Activated CD4-positive, alpha-beta T cell treated with anti-CD3 and anti-CD28 coated beads, Interleukin-2, Interleukin-6, amounts not matched to agents 100 ng/mL and 50 ng/mL, durations not matched to agents 16 hours and 8 hours (primary cell): ENCODE measurements at regions not wholly inside any gene's neighbourhood (a gene's known extent, or its start where the extent isn't known, plus 50 kb on each side); places are given as distances from the start of the nearest gene placed in this dataset.
"Not testable (repeated sequence)": the region's sequence is repeated elsewhere in the genome, so short reads cannot be mapped to it uniquely, and the experiment has no call there.

ENCODE experiments used
- DNase-seq: peaks from one replicate; pipeline ENCODE4 v3.0.0-alpha.2; 2020

DNA sequence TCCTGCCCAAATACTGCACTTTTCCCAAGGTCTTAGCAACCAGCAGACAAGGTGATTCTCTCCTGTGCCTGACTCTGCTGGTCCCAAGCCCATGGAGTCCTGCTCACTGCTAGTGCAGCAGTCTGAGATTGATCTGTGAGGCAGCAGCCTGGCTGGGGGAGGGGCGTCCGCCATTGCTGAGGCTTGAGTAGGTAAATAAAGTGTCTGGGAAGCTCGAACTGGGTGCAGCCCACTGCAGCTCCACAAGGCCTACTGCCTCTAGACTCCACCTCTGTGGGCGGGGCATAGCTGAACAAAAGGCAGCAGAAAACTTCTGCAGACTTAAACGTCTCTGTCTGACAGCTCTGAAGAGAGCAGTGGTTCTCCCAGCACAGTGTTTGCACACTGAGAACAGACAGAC lies 258.7 kb downstream of the ABCC12 start:
- DNase-seq, result not testable (repeated sequence)

GRCh38 chr16:47895146-47895545 lies 260.6 kb downstream of the ABCC12 start:
- no peak for DNase-seq

DNA sequence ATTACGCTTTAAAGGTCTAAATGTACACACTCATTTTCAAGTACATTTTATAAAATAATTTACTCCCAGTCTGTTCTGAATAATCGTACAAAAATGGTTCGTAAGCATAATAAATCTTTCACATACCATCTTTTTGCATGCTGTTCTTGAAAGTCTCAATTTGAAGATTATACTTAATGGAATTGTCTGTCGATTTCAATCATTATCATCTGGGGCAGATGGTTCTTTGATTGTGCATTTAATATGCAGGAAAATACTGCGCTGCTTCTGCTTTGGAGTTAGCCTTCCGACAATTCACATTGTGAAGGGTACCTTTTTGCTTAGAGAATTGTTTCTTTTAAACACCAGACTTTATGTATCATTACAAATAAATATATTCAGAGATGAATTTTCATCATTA lies 262.8 kb downstream of the ABCC12 start:
- DNase-seq, result no peak

GRCh38 chr16:47888734-47889133 lies 267.1 kb downstream of the ABCC12 start:
- DNase-seq, result no peak

- no peak for DNase-seq
Measured at GRCh38 chr16:47888142-47888541, 267.7 kb downstream of the ABCC12 start.

DNA sequence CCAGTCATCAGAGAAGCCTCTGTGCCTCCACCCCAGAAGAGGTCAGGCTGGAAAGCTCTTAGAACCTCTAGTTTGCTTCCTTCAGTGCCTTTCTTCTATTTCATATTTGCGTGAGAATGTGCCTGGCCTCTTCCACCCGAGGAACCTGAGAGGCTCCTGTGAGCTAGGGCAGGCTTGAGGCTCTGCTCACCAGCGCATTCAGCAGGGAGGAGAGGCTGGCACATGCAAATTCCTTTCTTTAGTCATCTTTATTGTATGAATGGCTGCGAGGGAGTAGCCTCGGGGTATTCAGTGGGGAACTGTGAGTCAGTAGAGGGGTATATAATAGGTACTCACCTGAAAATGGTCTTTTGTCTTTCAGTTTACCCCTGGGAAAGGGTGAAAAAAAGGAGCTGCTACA lies 268.3 kb downstream of the ABCC12 start:
- no peak for DNase-seq

- no peak for DNase-seq
Measured at GRCh38 chr16:47886631-47887415, 269.0 kb downstream of the ABCC12 start.

DNA sequence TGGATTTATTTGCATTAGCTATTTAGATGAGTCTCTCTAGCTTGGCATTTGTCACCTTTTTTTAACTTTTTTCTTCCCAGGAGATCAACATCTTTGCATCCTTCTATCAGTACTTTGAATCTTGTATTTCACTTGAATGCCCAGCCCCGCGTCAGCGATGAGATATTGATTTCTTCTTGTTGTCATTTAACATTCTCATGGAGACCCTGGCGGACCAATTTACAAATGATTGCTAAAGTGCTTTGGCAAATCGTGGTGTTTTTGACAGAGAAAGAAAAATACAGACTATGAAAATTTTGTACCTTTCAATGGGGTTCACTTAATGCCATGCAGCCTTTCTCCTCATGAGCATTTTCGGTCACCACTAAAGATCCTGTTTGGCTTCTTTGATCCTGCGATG lies 269.7 kb downstream of the ABCC12 start:
- no peak for DNase-seq

DNA sequence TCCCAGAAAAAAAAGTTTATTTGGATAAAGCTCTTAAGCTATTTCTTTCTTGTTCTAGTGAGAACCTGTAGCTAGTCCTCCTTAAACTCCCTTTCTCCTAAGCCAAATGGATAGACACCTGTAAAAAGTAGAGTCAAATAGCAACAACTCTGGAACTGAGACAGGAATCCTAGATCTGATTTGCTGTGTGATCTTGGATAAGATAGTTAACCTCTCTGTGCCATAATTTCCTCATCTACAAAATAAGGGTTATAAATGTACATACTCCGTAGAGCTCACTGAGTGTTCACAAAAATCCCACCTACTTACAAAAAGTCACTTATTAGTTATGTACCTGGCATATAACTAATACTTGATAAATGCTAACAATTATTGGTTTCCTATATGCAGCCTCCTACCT lies 270.3 kb downstream of the ABCC12 start:
- no peak for DNase-seq

- DNase-seq, result no peak
Measured at GRCh38 chr16:47884116-47884725, 271.6 kb downstream of the ABCC12 start.

GRCh38 chr16:47881574-47881973 lies 274.2 kb downstream of the ABCC12 start:
- DNase-seq, result no peak

DNA sequence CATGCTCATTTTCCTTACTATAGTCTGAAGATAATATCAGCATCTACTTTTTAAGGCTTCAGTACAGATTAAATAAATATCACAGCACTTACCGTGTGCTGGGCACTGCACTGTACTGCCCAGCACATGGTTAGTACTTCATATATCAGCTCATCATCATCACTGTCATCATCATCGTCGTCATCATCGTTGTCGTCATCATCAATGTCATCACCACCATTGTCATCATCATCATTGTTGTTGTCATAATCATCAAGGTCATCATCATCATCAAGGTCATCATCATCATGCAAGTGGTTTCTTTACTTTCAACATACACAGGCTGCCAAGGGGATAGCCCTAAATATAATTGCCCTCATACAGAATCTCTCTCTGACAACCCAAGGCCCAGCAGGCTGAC lies 275.1 kb downstream of the ABCC12 start:
- DNase-seq, result no peak

DNA sequence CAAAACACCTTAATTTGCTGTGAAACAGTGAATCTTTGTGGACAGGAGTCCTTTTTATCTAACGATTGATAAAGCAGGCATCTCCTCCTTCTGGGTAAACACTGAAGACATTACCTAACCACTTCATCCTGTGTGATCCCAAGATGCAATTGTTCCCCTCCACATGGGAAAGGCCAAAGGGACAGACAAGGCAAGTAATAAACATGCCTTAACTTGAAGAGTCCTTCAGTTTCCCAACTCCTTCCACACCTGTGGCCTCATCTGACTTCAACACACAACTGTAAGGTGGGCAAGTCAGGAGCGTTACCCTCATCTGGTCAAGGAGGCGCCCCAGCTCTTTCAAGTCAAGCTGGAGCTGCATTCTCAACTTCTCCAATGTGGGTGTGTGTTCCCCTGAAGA lies 278.6 kb downstream of the ABCC12 start:
- DNase-seq, result no peak

DNA sequence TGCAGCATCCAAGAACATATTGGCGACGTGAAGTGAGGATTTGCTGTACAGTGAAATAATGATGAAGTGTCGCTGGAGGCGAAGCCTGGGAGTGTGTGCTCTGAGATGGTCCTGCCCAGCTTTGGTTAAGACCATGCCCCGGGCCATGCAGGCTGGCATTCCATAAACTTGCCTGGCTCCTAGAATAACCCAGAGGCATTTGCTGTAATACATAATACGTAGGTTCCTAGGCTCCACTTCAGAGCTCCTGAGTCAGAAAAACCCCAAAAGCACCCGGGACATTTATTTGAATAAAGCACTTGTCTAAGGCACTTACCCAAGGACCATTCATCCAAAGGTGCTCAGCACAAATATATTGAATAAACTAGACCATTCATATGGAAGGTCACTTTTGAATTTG lies 279.3 kb downstream of the ABCC12 start:
- DNase-seq, result no peak

DNA sequence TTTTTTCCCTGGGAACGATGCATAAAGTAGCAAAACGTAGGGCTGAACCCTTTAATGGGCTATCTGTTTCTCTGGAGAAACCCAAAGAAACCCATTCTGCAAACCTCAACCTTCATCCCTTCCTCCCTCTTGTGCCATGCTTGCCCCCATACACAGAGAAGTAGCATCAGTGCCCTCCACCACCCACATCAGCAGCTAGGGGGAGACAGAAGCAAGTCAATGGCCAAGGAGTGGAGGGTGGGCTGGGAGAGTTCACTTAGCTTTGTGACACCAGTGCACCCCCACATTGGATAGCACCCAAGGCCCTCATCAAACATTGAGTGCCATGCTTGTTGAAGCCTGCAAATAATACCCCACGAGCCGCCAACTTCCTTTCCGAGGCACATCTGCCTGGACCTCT lies 282.4 kb downstream of the ABCC12 start:
- peak; percentile 7 for DNase-seq

DNA sequence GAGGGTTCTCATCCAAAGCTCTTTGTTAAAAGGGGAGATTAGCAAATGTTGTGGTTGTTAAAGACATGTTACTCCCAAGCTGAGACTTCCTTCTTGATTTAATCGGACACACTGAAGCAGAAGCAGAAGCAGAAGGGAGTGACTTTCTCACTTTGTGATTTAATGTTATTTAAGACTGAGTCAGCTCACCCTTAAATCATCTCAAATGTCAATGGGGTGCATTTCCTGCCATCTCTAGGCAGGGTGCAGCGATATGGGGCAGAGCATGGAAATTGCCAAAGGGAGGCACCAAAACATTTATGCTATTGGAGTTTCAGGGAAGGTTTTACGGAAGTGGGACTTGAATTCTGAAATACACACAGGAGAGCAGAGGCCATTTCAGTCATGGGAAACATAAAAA lies 283.6 kb downstream of the ABCC12 start:
- no peak for DNase-seq

DNA sequence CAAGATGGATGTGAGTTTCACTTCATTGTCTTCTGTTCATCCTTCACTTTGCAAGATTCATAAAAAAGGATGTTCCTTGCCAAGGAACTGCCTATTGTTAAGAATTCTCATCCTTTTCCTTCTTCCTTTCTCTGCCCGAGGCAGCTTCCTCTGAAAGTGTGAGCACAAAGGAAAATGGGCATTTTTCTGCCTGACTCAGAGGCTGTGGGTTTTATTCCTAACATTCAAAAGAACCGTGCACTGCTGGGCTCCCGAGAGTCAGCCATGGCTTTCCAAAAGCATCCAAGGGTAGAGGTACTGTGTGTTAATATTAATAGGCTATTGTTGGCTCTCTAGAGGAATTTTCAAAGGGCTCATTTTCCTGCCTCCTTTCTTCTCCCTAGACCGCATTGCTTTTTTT lies 289.4 kb downstream of the ABCC12 start:
- no peak for DNase-seq

DNA sequence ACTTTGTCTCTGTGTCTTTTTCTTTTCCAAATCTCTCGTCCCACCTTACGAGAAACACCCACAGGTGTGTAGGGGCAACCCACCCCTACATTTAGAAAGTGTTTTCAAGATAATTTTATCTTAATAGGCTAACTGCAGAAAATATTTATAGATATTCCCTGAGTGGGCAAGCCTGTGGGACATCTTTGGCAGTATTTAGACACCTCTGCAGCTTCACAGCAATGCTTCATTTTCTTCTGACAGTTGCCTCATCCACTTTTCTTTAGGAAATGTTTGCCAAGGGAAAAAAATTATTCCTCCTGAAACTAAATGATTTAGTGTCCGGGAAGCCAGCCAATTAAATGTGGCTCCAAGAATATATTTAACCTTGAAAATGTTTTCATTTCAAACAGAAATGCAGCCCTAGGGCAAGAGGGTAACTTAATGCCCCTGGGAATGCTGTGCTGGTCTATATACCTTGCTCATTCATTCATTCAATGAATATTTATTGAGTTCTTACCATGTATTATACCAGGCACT lies 290.4 kb downstream of the ABCC12 start:
- DNase-seq, result no peak

GRCh38 chr16:47864262-47864661 lies 291.5 kb downstream of the ABCC12 start:
- not testable (repeated sequence) for DNase-seq

- DNase-seq, result no peak
Measured at GRCh38 chr16:47861999-47862398, 293.8 kb downstream of the ABCC12 start.

DNA sequence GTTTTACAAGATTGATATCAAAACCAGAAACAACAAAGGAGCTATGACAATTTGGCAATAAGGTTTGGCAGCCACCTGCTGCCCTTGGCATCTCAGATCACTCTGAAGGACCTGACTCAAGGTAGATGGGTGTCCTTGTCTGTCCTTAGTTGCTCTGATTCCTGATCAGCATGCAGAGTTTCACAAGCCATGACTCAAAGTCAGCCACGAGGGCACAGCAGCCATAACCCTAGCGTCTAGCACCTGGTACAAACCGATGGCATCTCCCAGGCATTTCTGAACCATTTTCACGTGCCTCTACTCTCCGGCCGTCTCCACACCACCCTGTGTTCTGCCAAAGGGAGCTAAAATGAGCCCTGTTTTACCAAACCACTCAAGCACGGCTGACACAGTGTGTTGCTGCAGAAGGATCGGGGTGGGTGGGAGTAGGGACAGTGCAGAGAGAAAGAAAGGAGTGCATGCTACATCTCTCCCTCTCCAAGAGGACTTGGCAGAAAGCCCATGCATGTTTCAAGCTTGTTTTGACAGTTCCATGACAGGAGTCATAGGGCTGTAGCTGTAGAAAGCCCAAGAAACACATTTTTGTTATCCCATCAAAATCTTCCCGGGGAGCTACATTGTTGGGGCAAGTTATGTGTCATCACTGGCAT lies 297.3 kb downstream of the ABCC12 start:
- DNase-seq, result no peak

GRCh38 chr16:47855431-47855830 lies 300.4 kb downstream of the ABCC12 start:
- DNase-seq, result no peak

- DNase-seq, result no peak
Measured at GRCh38 chr16:47854737-47855136, 301.1 kb downstream of the ABCC12 start.

- DNase-seq, result no peak
Measured at GRCh38 chr16:47852991-47853390, 302.8 kb downstream of the ABCC12 start.
